A549 (cell line): ENCODE measurements at regions not wholly inside any gene's neighbourhood (a gene's known extent, or its start where the extent isn't known, plus 50 kb on each side); places are given as distances from the start of the nearest gene placed in this dataset.

Experiments used
- ATAC-seq, 2 experiments: fragments of 200-7000 bp in 1 of 2; fragments of >200 bp in 1 of 2; cut with Nextera tagmentation in 1 of 2; cut with Tn5 transposase in 1 of 2; 3 replicates each; pipeline versions ENCODE4 v1.8.0 to v1.9.1; 2018 to 2020; ENCODE audit warnings: mild to moderate bottlenecking in 1 of 2, moderate library complexity in 1 of 2
- CTCF ChIA-PET: fragments of 300-600 bp; sonication (Branson Sonifier 250); formaldehyde crosslinking; extraction: SDS; loops from one replicate; lab custom pipeline; 2021; ENCODE audit warnings: antibody characterized with exemption, inconsistent platforms; lab: Yijun Ruan, JAX
- POLR2A ChIA-PET: fragments of 350-600 bp; formaldehyde crosslinking; extraction: SDS; loops from one replicate; lab custom pipeline; 2021; ENCODE audit warnings: antibody characterized with exemption, inconsistent platforms; lab: Yijun Ruan, JAX
- DNase-seq, 2 experiments: peaks; one replicate each; pipeline versions ENCODE4 v3.0.0 to v3.0.0-alpha.2; 2011 to 2016; ENCODE audit warnings: low read depth in 1 of 2, low spot score in 1 of 2
- FAIRE-seq: peaks from 2 replicates; lab custom pipeline; 2011; peaks lifted over from hg19 to GRCh38; lab: Jason Lieb, UNC
- H3K27ac ChIP-seq, 2 experiments: fragments of >200 bp; sonication (Bioruptor Twin); formaldehyde crosslinking; 3 replicates each; pipeline ENCODE4 v1.5.1; 2016 to 2017
- H3K4me1 ChIP-seq: fragments of >200 bp; sonication (Bioruptor Twin); formaldehyde crosslinking; 3 replicates; pipeline ENCODE4 v1.6.1; 2016
- H3K4me2 ChIP-seq: fragments of >200 bp; sonication (Bioruptor Twin); formaldehyde crosslinking; 3 replicates; pipeline ENCODE4 v1.6.1; 2016
- H3K4me3 ChIP-seq: fragments of >200 bp; sonication (Bioruptor Twin); formaldehyde crosslinking; 3 replicates; pipeline ENCODE4 v1.5.1; 2016
- H3K9me3 ChIP-seq: fragments of >200 bp; sonication (Bioruptor Twin); formaldehyde crosslinking; 3 replicates; pipeline ENCODE4 v1.6.1; 2016
- CEBPB ChIP-seq, 2 experiments: fragments of >200 bp in 1 of 2; sonication (Bioruptor Twin) in 1 of 2; formaldehyde crosslinking in 1 of 2; IDR thresholded peaks; 2 replicates each; pipeline ENCODE4 v1.6.1; 2012 to 2016
- CHD4 ChIP-seq: fragments of 200-600 bp; sonication (generic); IDR thresholded peaks from 2 replicates; pipeline ENCODE4 v1.6.1; 2016; ENCODE audit warnings: antibody characterized with exemption, mild to moderate bottlenecking, borderline replicate concordance
- FOSL2 ChIP-seq, 2 experiments: fragments of 450-650 bp in 1 of 2; fragments of >200 bp in 1 of 2; sonication (Bioruptor Twin) in 1 of 2; formaldehyde crosslinking; IDR thresholded peaks; 2 replicates each; pipeline versions ENCODE4 v1.5.0 to v1.6.1; 2016 to 2020; ENCODE audit warnings: mild to moderate bottlenecking in 1 of 2, moderate library complexity in 1 of 2
- HDAC2 ChIP-seq: fragments of 200-600 bp; sonication (generic); IDR thresholded peaks from 2 replicates; pipeline ENCODE4 v1.6.1; 2016
- HEYL ChIP-seq: fragments of 250-450 bp; sonication (Bioruptor Pico); IDR thresholded peaks from 2 replicates; pipeline ENCODE4 v1.8.0; 2021; ENCODE audit warnings: mild to moderate bottlenecking, moderate library complexity
- HOXB5 ChIP-seq: fragments of 250-450 bp; sonication (Bioruptor Pico); IDR thresholded peaks from 2 replicates; pipeline ENCODE4 v1.5.0; 2020; ENCODE audit warnings: mild to moderate bottlenecking, moderate library complexity
- JUNB ChIP-seq: fragments of >200 bp; sonication (Bioruptor Twin); formaldehyde crosslinking; IDR thresholded peaks from 2 replicates; pipeline ENCODE4 v1.6.1; 2016
- NR3C1 ChIP-seq: fragments of >200 bp; sonication (Bioruptor Twin); formaldehyde crosslinking; IDR thresholded peaks from 3 replicates; pipeline ENCODE4 v1.6.1; 2017
- POLR2A ChIP-seq: IDR thresholded peaks from 2 replicates; pipeline ENCODE4 v1.6.1; 2012; ENCODE audit warnings: mild to moderate bottlenecking, low read length
- RAD21 ChIP-seq, 2 experiments: fragments of >200 bp in 1 of 2; sonication (Bioruptor Twin) in 1 of 2; formaldehyde crosslinking in 1 of 2; IDR thresholded peaks in 1 of 2; conservative IDR thresholded peaks in 1 of 2; 2 replicates in 1 of 2; 3 replicates in 1 of 2; pipeline ENCODE4 v1.6.1; 2012 to 2018; ENCODE audit warnings: inconsistent platforms in 1 of 2
- RFX5 ChIP-seq: fragments of 450-650 bp; IDR thresholded peaks from 2 replicates; pipeline ENCODE4 v1.7.1; 2014; ENCODE audit warnings: antibody characterized with exemption, mild to moderate bottlenecking, moderate library complexity
- TP53 ChIP-seq: fragments of 250-450 bp; sonication (Bioruptor Pico); IDR thresholded peaks from 2 replicates; pipeline ENCODE4 v1.5.0; 2021; ENCODE audit warnings: mild to moderate bottlenecking, moderate library complexity
- ZC3H11A ChIP-seq: fragments of 450-650 bp; IDR thresholded peaks from 2 replicates; pipeline ENCODE4 v1.6.1; 2014; ENCODE audit warnings: antibody characterized with exemption, mild to moderate bottlenecking
- WGBS: methylation state at CpG from one replicate; pipeline ENCODE4 v1.1.6; 2017; ENCODE audit errors: missing lambda C conversion rate; 5-methylcytosine and 5-hydroxymethylcytosine counted together
- TF ChIP-seq, protein P1 (sequence below): fragments of 150-350 bp; IDR thresholded peaks from 2 replicates; pipeline ENCODE4 v1.6.1; 2014; ENCODE audit warnings: low read depth, mild to moderate bottlenecking, low read length
- TF ChIP-seq, protein P2 (sequence below): IDR thresholded peaks from 2 replicates; pipeline ENCODE4 v1.6.1; 2012
- TF ChIP-seq, protein P3 (sequence below): fragments of 250-450 bp; sonication (Bioruptor Pico); IDR thresholded peaks from 2 replicates; pipeline ENCODE4 v1.5.0; 2021; ENCODE audit warnings: mild to moderate bottlenecking, moderate library complexity, borderline replicate concordance
- TF ChIP-seq, protein P4 (sequence below): fragments of >200 bp; sonication (Bioruptor Twin); formaldehyde crosslinking; IDR thresholded peaks from 3 replicates; pipeline ENCODE4 v1.6.1; 2016

DNA sequence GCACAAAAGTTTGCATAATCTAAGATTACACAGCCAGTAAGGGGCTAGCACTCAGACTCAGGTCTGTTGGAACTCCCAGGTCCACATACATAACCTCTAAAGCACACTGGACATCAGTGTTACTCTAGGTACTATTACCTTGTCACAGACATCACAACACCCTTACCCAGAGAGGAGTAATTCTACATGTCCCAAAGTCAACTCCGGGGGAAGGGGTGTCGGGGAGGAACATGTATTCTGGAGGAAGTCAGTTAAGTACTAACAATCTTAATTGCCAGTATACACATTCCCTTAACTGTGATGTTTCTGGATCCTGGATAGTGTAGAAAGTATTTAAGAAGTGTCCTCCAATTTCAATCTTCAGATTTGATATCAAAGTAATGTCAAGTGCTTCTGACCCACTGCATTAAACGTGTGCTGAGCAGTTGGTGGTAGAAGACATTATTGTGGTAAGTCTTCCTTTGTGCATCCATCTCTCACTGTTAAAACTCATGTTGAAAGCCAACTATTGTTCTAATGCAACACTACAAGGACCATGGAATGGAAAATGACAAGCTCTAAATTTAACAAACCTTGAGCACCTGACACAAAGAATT lies 155.4 kb downstream of the CRPPA start:
- Histone ChIP-seq H3K4me3 (no peak overlapping the region), H3K9me3 (no peaks in the 10 kb centered on the region), H3K27ac (no peak overlapping the region)
- DNase-seq (no peak), FAIRE-seq (no peak)
- CTCF ChIA-PET: interaction anchor here (0.6 kb wide), 2 partner anchors 52 to 90 kb away, joined by 3 to 5 read pairs; no protein-coding TSS in a partner anchor
- TF ChIP-seq, protein P1, sequence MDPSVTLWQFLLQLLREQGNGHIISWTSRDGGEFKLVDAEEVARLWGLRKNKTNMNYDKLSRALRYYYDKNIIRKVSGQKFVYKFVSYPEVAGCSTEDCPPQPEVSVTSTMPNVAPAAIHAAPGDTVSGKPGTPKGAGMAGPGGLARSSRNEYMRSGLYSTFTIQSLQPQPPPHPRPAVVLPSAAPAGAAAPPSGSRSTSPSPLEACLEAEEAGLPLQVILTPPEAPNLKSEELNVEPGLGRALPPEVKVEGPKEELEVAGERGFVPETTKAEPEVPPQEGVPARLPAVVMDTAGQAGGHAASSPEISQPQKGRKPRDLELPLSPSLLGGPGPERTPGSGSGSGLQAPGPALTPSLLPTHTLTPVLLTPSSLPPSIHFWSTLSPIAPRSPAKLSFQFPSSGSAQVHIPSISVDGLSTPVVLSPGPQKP: no peak
- TF ChIP-seq JUNB (no peak), POLR2A (no peak), HDAC2 (no peak), RFX5 (no peak), FOSL2 (IDR thresholded peaks at IDR 0.05) (no peak), FOSL2 (CRISPR knock-in tag; IDR thresholded peaks at IDR 0.05) (no peak), HOXB5 (CRISPR knock-in tag) (no peak), ZC3H11A (no peak), CHD4 (no peak), HEYL (CRISPR knock-in tag) (no peak), TP53 (CRISPR knock-in tag) (no peak), RAD21 (conservative IDR thresholded peaks at IDR 0.05 in 1 of 2, IDR thresholded peaks at IDR 0.05 in 1 of 2) (no peak), CEBPB (IDR thresholded peaks at IDR 0.05) (no peak)
- TF ChIP-seq, protein P2, sequence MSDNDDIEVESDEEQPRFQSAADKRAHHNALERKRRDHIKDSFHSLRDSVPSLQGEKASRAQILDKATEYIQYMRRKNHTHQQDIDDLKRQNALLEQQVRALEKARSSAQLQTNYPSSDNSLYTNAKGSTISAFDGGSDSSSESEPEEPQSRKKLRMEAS: no peak
- TF ChIP-seq, protein P3, sequence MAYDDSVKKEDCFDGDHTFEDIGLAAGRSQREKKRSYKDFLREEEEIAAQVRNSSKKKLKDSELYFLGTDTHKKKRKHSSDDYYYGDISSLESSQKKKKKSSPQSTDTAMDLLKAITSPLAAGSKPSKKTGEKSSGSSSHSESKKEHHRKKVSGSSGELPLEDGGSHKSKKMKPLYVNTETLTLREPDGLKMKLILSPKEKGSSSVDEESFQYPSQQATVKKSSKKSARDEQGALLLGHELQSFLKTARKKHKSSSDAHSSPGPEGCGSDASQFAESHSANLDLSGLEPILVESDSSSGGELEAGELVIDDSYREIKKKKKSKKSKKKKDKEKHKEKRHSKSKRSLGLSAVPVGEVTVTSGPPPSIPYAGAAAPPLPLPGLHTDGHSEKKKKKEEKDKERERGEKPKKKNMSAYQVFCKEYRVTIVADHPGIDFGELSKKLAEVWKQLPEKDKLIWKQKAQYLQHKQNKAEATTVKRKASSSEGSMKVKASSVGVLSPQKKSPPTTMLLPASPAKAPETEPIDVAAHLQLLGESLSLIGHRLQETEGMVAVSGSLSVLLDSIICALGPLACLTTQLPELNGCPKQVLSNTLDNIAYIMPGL (CRISPR knock-in tag): no peak
- TF ChIP-seq, all 56 proteins: peak for 0
- POLR2A ChIA-PET: no interaction called here
- Histone ChIP-seq H3K4me1 (no peaks in the 10 kb centered on the region), H3K4me2 (no peak overlapping the region)
- WGBS: 17% methylated on average over 3 of the region's 3 CpGs
- ATAC-seq: no peak

DNA sequence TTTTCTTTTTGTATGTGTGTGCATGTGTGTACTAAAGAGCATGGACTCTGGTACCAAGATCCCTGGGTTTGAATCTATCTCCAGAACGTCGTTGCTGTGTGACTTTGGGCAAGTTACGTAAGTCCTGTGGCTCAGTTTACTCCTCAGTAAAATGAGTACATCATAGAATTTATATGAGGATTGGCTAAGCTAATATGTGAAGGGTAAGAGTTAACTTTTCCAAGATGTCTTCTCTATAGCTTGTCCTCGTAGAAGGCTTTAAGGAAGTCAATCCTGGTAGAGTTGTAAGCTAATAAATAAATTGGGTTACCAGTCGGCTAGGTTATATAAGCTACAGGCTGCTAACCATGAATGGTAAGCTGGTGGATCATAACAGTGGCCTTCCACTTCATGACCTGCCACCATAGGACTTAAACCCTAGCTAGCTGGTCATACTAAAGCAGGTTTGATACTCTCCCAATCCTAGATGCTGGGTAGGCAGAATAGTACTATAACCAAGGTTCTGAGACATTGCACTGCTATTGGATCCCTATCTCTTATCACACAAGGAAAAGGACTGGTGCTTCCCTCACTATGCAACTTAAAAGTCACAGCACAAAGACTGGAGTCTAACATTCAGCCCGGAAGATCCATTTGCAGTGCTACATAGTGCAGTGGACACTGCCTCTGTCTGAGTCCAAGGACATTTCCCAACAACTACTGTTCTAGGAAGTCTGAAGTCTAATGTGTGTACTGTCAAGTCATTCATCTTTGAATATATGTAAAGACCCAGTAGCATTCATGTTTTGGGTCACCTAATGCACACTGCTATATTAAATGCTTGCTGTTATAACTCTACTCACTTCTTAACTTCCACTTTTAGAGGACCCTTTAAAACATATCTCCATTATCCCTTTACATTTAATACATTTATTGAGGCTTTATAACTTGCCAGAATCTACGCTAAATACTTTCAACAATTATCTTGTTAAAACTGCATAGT lies 156.2 kb downstream of the CRPPA start:
- POLR2A ChIA-PET: no interaction called here
- TF ChIP-seq NR3C1: no peak
- TF ChIP-seq, protein P4, sequence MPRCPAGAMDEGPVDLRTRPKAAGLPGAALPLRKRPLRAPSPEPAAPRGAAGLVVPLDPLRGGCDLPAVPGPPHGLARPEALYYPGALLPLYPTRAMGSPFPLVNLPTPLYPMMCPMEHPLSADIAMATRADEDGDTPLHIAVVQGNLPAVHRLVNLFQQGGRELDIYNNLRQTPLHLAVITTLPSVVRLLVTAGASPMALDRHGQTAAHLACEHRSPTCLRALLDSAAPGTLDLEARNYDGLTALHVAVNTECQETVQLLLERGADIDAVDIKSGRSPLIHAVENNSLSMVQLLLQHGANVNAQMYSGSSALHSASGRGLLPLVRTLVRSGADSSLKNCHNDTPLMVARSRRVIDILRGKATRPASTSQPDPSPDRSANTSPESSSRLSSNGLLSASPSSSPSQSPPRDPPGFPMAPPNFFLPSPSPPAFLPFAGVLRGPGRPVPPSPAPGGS: no peak
- TF ChIP-seq, all 56 proteins: peak for 0
- FAIRE-seq: no peak
- Histone ChIP-seq H3K4me3 (no peak overlapping the region), H3K9me3 (no peaks in the 10 kb centered on the region), H3K27ac (no peak overlapping the region), H3K4me1 (no peaks in the 10 kb centered on the region), H3K4me2 (no peak overlapping the region)
- WGBS: 56% methylated on average over 7 of the region's 7 CpGs
- CTCF ChIA-PET: no interaction called here
- ATAC-seq: no peak
- no peak for DNase-seq
